ENCODE measurements at regions not wholly inside any gene's neighbourhood (a gene's known extent, or its start where the extent isn't known, plus 50 kb on each side); places are given as distances from the start of the nearest gene placed in this dataset.

DNA sequence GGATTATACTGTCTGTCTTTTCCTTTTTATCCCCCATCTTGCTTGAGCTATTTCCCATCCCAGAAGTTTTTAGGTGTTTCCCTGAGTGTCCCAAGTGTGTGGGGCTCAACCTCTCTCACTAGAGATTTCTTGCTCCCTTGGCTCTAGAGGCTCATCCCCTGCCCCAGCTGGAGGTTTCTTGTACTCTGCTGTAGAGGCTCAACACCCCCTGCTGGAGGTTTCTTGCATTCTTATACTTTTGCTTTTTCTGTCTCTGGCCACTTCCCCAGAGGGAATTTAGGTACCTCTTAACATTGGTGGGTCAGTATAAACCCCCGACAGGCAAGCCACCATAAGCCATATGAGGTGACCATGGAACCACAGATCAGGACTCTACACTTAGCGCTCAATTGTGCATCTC is 114.2 kb upstream of the FAM3C start:
- H3K79me1 ChIP-seq (ENCODE audit: low read depth in 1 of 2, low read length in 2 of 2), result no peaks in the 10 kb centered on the region
- no peaks in the 10 kb centered on the region; the same call in 1 of the 2 replicates for H3K27me3 ChIP-seq (ENCODE audit: control insufficient read depth, insufficient read depth, low read length)
- no peak overlapping the region for H2AK9ac ChIP-seq (replicated peaks; ENCODE audit: low read depth, low read length, poor library complexity)
- no peak overlapping the region for H3K4ac ChIP-seq (ENCODE audit: low read depth, low read length)
- no peak overlapping the region for H3K23ac ChIP-seq (ENCODE audit: low read depth, low read length)
- H4K8ac ChIP-seq (ENCODE audit: low read depth in 2 of 2, low read length in 2 of 2), result no peak overlapping the region
- H3K4me2 ChIP-seq (ENCODE audit: low read depth, low read length), result no peak overlapping the region
- H3K14ac ChIP-seq (replicated peaks; ENCODE audit: low read depth, low read length), result no peak overlapping the region
- H3K4me3 ChIP-seq (ENCODE audit: insufficient read depth, low read depth, low read length), result peak overlapping the region; percentile 7; the same call in 1 of the 2 replicates
- no peaks in the 10 kb centered on the region for H4K20me1 ChIP-seq (ENCODE audit: insufficient read depth, low read length)
- no peak for DNase-seq
- no peak overlapping the region for H3K9ac ChIP-seq (ENCODE audit: low read depth, low read length)
- no peak overlapping the region for H2BK20ac ChIP-seq (ENCODE audit: low read depth, low read length)
- no peak for TF ChIP-seq CTCF (conservative IDR thresholded peaks at IDR 0.05; ENCODE audit: low read depth, low read length)
- H3K9me1 ChIP-seq (ENCODE audit: insufficient read depth, low read length), result no peaks in the 10 kb centered on the region
- H4K91ac ChIP-seq (ENCODE audit: insufficient read depth, low read depth, low read length), result no peak overlapping the region
- H2BK5ac ChIP-seq (ENCODE audit: low read depth, low read length, poor library complexity, severe bottlenecking), result no peak overlapping the region
- 100% methylated on average over 1 of the region's 2 CpGs; no CpG with 5 or more reads in 1 of the 2 experiments for WGBS, 2 experiments (ENCODE audit: extremely low coverage in 2 of 2, insufficient read length in 1 of 2)
- no peak overlapping the region for H3K27ac ChIP-seq (ENCODE audit: insufficient read depth, low read length)
- peaks cover 19% of the 10 kb centered on the region for H3K9me3 ChIP-seq (ENCODE audit: control insufficient read depth, insufficient read depth, low read length)
- intact Hi-C loops (cut with micrococcal nuclease) (no loop called here), dilution Hi-C loops (cut with HindIII; ENCODE audit: low sequenced_read_pairs, unreplicated experiment) (no loop called here), in situ Hi-C loops (cut with MboI; ENCODE audit: low sequenced_read_pairs) (no loop called here)
- H3K18ac ChIP-seq (ENCODE audit: low read depth, low read length), result no peak overlapping the region
- no peaks in the 10 kb centered on the region for H3K36me3 ChIP-seq (ENCODE audit: control insufficient read depth, insufficient read depth, low read length)
- no peak overlapping the region for H2AK5ac ChIP-seq (ENCODE audit: low read depth, low read length)
- no TSS peak for BruUV-seq (replicated peaks)
- no peaks in the 10 kb centered on the region for H3K4me1 ChIP-seq (ENCODE audit: control insufficient read depth, insufficient read depth, low read length)
- no peak overlapping the region for H2BK120ac ChIP-seq (ENCODE audit: low read depth, low read length)
- H3K56ac ChIP-seq (ENCODE audit: extremely low read depth, insufficient read depth, low read length), result no peak overlapping the region
- H2AFZ ChIP-seq (replicated peaks; ENCODE audit: low read length, poor library complexity), result no peak overlapping the region
- no peak overlapping the region for H2BK15ac ChIP-seq (ENCODE audit: low read depth, low read length)
- H4K5ac ChIP-seq (ENCODE audit: low read depth, low read length), result no peak overlapping the region
- ChIA-PET CTCF (no interaction called here), POLR2A (ENCODE audit: unreplicated experiment) (no interaction called here)
- ATAC-seq (ENCODE audit: low read depth), result no peak

Data from IMR-90 (cell line).